ENCODE measurements at regions not wholly inside any gene's neighbourhood (a gene's known extent, or its start where the extent isn't known, plus 50 kb on each side); places are given as distances from the start of the nearest gene placed in this dataset.

DNA sequence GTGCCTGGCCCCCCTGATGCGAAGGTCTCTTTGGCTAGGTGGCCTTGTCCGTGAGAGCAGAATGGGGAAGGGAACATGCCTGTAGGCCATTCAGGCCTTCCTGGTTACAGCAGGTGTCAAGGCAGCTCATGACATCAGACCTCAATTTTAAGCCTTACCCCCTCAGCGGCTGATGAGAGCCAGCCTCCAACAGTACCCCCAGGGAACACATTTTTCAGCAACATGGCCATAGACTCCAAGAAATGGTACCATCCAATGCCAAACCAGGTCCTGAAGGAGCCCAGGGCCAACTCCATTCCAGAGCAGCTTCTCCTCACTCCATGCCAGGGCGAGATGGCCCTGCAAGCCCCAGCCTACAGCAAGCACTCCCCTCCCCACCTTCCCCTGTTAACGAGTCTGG, 199.2 kb downstream of the SMAD2 start (continued):
- TF ChIP-seq, protein P1, sequence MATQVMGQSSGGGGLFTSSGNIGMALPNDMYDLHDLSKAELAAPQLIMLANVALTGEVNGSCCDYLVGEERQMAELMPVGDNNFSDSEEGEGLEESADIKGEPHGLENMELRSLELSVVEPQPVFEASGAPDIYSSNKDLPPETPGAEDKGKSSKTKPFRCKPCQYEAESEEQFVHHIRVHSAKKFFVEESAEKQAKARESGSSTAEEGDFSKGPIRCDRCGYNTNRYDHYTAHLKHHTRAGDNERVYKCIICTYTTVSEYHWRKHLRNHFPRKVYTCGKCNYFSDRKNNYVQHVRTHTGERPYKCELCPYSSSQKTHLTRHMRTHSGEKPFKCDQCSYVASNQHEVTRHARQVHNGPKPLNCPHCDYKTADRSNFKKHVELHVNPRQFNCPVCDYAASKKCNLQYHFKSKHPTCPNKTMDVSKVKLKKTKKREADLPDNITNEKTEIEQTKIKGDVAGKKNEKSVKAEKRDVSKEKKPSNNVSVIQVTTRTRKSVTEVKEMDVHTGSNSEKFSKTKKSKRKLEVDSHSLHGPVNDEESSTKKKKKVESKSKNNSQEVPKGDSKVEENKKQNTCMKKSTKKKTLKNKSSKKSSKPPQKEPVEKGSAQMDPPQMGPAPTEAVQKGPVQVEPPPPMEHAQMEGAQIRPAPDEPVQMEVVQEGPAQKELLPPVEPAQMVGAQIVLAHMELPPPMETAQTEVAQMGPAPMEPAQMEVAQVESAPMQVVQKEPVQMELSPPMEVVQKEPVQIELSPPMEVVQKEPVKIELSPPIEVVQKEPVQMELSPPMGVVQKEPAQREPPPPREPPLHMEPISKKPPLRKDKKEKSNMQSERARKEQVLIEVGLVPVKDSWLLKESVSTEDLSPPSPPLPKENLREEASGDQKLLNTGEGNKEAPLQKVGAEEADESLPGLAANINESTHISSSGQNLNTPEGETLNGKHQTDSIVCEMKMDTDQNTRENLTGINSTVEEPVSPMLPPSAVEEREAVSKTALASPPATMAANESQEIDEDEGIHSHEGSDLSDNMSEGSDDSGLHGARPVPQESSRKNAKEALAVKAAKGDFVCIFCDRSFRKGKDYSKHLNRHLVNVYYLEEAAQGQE (IDR thresholded peaks at IDR 0.05; ENCODE audit: unreplicated experiment), result no peak
- TF ChIP-seq STAT1 (IDR thresholded peaks at IDR 0.05; ENCODE audit: unreplicated experiment), result no peak
- no peak for TF ChIP-seq NANOG (IDR thresholded peaks at IDR 0.05; ENCODE audit: borderline replicate concordance)
- TF ChIP-seq, protein P2, sequence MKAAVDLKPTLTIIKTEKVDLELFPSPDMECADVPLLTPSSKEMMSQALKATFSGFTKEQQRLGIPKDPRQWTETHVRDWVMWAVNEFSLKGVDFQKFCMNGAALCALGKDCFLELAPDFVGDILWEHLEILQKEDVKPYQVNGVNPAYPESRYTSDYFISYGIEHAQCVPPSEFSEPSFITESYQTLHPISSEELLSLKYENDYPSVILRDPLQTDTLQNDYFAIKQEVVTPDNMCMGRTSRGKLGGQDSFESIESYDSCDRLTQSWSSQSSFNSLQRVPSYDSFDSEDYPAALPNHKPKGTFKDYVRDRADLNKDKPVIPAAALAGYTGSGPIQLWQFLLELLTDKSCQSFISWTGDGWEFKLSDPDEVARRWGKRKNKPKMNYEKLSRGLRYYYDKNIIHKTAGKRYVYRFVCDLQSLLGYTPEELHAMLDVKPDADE (IDR thresholded peaks at IDR 0.05), result no peak
- no peak for TF ChIP-seq JUNB (IDR thresholded peaks at IDR 0.05; ENCODE audit: unreplicated experiment)
- TF ChIP-seq EZH2 (IDR thresholded peaks at IDR 0.05; ENCODE audit: low read depth, unreplicated experiment), result no peak
- TF ChIP-seq ZNF114 (CRISPR knock-in tag; IDR thresholded peaks at IDR 0.05), result no peak

DNA sequence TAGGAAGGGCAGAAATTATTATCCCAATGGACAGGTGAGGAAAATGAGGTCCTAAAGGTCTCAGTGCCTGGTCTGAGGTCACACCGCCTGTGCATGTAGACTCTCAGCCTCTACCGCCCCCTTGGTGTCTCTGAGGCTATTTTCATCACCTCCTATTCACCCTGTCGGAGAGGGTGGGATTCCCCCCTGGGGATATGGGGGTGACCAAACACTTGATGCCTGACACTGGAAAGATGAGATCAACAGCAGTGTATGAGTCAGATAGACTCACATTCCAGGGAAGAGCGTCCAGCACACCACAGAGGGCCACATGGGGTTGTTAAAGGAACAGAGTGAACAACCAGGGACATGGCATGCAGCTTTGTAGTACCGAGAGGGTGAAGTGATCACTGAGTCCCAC, 199.7 kb downstream of the SMAD2 start:
- H4K20me1 ChIP-seq (replicated peaks; ENCODE audit: insufficient read depth), result no peaks in the 10 kb centered on the region
- no peak overlapping the region for H3K4me3 ChIP-seq
- H3K36me3 ChIP-seq (ENCODE audit: insufficient read depth), result no peaks in the 10 kb centered on the region
- no peaks in the 10 kb centered on the region for H3K4me1 ChIP-seq (ENCODE audit: insufficient read depth)
- no peak overlapping the region for H2AFZ ChIP-seq
- Mint-ChIP-seq H3K27ac (no peak overlapping the region), H3K9me3 (no peaks in the 10 kb centered on the region), H3K36me3 (ENCODE audit: low read depth) (no peaks in the 10 kb centered on the region), H3K27me3 (ENCODE audit: insufficient read depth, low read depth, poor library complexity) (peaks cover 9% of the 10 kb centered on the region), H3K4me3 (no peak overlapping the region), H3K4me1 (peaks cover under 1% of the 10 kb centered on the region; the same call in 1 of the 3 replicates)
- no peak overlapping the region for H3K4me2 ChIP-seq
- DNase-seq (ENCODE audit: low spot score) (peak; percentile 27), ATAC-seq (peak; percentile 60)
- no peaks in the 10 kb centered on the region for H3F3A ChIP-seq (replicated peaks; ENCODE audit: low read depth)
- no peaks in the 10 kb centered on the region for H3K27me3 ChIP-seq (ENCODE audit: insufficient read depth)
- no peaks in the 10 kb centered on the region for H3K79me2 ChIP-seq (replicated peaks; ENCODE audit: insufficient read depth)
- no peaks in the 10 kb centered on the region for H3K9me2 ChIP-seq (ENCODE audit: insufficient read depth)
- no peak overlapping the region for H3K27ac ChIP-seq (ENCODE audit: low read depth)
- TF ChIP-seq JUNB (IDR thresholded peaks at IDR 0.05; ENCODE audit: unreplicated experiment), result no peak
- TF ChIP-seq, protein P3, sequence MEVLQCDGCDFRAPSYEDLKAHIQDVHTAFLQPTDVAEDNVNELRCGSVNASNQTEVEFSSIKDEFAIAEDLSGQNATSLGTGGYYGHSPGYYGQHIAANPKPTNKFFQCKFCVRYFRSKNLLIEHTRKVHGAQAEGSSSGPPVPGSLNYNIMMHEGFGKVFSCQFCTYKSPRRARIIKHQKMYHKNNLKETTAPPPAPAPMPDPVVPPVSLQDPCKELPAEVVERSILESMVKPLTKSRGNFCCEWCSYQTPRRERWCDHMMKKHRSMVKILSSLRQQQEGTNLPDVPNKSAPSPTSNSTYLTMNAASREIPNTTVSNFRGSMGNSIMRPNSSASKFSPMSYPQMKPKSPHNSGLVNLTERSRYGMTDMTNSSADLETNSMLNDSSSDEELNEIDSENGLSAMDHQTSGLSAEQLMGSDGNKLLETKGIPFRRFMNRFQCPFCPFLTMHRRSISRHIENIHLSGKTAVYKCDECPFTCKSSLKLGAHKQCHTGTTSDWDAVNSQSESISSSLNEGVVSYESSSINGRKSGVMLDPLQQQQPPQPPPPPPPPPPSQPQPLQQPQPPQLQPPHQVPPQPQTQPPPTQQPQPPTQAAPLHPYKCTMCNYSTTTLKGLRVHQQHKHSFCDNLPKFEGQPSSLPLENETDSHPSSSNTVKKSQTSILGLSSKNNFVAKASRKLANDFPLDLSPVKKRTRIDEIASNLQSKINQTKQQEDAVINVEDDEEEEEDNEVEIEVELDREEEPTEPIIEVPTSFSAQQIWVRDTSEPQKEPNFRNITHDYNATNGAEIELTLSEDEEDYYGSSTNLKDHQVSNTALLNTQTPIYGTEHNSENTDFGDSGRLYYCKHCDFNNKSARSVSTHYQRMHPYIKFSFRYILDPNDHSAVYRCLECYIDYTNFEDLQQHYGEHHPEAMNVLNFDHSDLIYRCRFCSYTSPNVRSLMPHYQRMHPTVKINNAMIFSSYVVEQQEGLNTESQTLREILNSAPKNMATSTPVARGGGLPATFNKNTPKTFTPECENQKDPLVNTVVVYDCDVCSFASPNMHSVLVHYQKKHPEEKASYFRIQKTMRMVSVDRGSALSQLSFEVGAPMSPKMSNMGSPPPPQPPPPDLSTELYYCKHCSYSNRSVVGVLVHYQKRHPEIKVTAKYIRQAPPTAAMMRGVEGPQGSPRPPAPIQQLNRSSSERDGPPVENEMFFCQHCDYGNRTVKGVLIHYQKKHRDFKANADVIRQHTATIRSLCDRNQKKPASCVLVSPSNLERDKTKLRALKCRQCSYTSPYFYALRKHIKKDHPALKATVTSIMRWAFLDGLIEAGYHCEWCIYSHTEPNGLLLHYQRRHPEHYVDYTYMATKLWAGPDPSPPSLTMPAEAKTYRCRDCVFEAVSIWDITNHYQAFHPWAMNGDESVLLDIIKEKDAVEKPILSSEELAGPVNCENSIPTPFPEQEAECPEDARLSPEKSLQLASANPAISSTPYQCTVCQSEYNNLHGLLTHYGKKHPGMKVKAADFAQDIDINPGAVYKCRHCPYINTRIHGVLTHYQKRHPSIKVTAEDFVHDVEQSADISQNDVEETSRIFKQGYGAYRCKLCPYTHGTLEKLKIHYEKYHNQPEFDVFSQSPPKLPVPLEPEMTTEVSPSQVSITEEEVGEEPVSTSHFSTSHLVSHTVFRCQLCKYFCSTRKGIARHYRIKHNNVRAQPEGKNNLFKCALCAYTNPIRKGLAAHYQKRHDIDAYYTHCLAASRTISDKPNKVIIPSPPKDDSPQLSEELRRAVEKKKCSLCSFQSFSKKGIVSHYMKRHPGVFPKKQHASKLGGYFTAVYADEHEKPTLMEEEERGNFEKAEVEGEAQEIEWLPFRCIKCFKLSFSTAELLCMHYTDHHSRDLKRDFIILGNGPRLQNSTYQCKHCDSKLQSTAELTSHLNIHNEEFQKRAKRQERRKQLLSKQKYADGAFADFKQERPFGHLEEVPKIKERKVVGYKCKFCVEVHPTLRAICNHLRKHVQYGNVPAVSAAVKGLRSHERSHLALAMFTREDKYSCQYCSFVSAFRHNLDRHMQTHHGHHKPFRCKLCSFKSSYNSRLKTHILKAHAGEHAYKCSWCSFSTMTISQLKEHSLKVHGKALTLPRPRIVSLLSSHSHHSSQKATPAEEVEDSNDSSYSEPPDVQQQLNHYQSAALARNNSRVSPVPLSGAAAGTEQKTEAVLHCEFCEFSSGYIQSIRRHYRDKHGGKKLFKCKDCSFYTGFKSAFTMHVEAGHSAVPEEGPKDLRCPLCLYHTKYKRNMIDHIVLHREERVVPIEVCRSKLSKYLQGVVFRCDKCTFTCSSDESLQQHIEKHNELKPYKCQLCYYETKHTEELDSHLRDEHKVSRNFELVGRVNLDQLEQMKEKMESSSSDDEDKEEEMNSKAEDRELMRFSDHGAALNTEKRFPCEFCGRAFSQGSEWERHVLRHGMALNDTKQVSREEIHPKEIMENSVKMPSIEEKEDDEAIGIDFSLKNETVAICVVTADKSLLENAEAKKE (CRISPR knock-in tag; IDR thresholded peaks at IDR 0.05), result no peak
- TF ChIP-seq, protein P2 (IDR thresholded peaks at IDR 0.05), result no peak
- TF ChIP-seq ZNF114 (CRISPR knock-in tag; IDR thresholded peaks at IDR 0.05), result no peak
- no peak for TF ChIP-seq POLR2AphosphoS5 (IDR thresholded peaks at IDR 0.05; ENCODE audit: low read depth)
- TF ChIP-seq, protein P4, sequence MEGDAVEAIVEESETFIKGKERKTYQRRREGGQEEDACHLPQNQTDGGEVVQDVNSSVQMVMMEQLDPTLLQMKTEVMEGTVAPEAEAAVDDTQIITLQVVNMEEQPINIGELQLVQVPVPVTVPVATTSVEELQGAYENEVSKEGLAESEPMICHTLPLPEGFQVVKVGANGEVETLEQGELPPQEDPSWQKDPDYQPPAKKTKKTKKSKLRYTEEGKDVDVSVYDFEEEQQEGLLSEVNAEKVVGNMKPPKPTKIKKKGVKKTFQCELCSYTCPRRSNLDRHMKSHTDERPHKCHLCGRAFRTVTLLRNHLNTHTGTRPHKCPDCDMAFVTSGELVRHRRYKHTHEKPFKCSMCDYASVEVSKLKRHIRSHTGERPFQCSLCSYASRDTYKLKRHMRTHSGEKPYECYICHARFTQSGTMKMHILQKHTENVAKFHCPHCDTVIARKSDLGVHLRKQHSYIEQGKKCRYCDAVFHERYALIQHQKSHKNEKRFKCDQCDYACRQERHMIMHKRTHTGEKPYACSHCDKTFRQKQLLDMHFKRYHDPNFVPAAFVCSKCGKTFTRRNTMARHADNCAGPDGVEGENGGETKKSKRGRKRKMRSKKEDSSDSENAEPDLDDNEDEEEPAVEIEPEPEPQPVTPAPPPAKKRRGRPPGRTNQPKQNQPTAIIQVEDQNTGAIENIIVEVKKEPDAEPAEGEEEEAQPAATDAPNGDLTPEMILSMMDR (conservative IDR thresholded peaks at IDR 0.05; ENCODE audit: low read depth in 2 of 2), result peak; percentile 34 to 47
- TF ChIP-seq NANOG (IDR thresholded peaks at IDR 0.05; ENCODE audit: borderline replicate concordance), result no peak
